Loucy (cell line): ENCODE measurements at regions not wholly inside any gene's neighbourhood (a gene's known extent, or its start where the extent isn't known, plus 50 kb on each side); places are given as distances from the start of the nearest gene placed in this dataset.

Experiments used
- EZH2phosphoT487 ChIP-seq: fragments of 200-600 bp; IDR thresholded peaks from 2 replicates; pipeline ENCODE4 v1.6.1; 2018; ENCODE audit warnings: antibody characterized with exemption, mild to moderate bottlenecking, moderate library complexity, borderline replicate concordance
- TF ChIP-seq, protein P1 (sequence below): fragments of 200-600 bp; sonication (generic); conservative IDR thresholded peaks from 2 replicates; pipeline ENCODE4 v1.5.1; 2014; ENCODE audit warnings: mild to moderate bottlenecking, antibody characterized with exemption, low read length

GRCh38 chr4:136412708-136413107 is 1119.6 kb downstream of the PCDH18 start:
- TF ChIP-seq, protein P1, sequence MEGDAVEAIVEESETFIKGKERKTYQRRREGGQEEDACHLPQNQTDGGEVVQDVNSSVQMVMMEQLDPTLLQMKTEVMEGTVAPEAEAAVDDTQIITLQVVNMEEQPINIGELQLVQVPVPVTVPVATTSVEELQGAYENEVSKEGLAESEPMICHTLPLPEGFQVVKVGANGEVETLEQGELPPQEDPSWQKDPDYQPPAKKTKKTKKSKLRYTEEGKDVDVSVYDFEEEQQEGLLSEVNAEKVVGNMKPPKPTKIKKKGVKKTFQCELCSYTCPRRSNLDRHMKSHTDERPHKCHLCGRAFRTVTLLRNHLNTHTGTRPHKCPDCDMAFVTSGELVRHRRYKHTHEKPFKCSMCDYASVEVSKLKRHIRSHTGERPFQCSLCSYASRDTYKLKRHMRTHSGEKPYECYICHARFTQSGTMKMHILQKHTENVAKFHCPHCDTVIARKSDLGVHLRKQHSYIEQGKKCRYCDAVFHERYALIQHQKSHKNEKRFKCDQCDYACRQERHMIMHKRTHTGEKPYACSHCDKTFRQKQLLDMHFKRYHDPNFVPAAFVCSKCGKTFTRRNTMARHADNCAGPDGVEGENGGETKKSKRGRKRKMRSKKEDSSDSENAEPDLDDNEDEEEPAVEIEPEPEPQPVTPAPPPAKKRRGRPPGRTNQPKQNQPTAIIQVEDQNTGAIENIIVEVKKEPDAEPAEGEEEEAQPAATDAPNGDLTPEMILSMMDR, result no peak
- no peak for TF ChIP-seq EZH2phosphoT487
